CD1c-positive myeloid dendritic cell (primary cell): ENCODE measurements at regions not wholly inside any gene's neighbourhood (a gene's known extent, or its start where the extent isn't known, plus 50 kb on each side); places are given as distances from the start of the nearest gene placed in this dataset.
"Not testable (repeated sequence)": the region's sequence is repeated elsewhere in the genome, so short reads cannot be mapped to it uniquely, and the experiment has no call there.

Experiments
- DNase-seq: peaks from one replicate; pipeline ENCODE4 v3.0.0-alpha.2; 2016; ENCODE audit errors: extremely low spot score

- DNase-seq: no peak
Observed at GRCh38 chr1:177891809-177892208, 78.0 kb downstream of the SEC16B start.

- no peak for DNase-seq
Observed at GRCh38 chr1:177890479-177890878, 79.4 kb downstream of the SEC16B start.

GRCh38 chr1:177884479-177885021, 85.3 kb downstream of the SEC16B start:
- DNase-seq: no peak

DNA sequence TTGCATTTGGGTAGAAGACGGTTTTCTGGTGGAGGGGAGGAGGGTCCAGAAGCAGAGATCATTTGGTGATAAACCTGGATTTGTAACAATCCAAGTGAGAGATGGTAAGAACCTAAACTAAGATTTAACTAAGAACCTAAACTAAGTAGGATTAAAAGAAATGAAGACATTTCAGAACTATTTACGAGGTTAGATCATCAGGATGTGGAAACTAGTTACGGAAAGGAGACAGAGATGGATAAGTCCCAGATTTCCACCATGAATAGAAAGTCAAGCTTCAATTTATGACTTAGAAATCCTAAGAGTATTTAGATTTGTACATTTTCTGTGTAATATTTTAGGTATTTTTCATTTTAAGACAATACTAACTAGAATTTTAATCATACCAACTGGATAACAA, 86.3 kb downstream of the SEC16B start:
- no peak for DNase-seq

DNA sequence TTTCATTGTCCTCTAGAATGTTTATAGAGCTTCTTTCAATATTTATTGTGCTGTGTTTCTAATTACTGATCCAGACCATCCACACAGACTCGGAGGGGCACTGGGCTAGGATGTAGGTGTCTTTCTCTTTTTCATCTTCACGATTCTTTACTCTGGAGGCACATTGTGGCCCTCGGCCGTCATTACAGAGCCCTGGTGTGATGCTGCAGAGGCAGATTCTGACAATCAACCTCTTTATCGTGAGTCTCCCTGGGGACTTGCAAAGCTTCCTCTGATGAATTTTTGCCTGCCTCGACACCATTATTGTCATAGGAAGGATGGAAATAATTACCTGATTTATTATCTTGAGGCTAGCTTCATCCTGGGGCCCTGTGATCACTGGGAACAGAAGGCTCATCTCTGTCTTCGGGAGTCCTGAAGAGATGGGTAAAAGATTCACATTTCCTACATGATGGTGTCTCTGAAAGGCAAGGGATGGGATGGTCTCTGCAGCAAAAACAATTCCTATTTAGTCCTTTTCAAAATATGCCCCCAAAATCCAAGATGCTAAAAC, 89.4 kb downstream of the SEC16B start:
- DNase-seq: no peak

GRCh38 chr1:177877086-177877485, 92.8 kb downstream of the SEC16B start:
- no peak for DNase-seq

DNA sequence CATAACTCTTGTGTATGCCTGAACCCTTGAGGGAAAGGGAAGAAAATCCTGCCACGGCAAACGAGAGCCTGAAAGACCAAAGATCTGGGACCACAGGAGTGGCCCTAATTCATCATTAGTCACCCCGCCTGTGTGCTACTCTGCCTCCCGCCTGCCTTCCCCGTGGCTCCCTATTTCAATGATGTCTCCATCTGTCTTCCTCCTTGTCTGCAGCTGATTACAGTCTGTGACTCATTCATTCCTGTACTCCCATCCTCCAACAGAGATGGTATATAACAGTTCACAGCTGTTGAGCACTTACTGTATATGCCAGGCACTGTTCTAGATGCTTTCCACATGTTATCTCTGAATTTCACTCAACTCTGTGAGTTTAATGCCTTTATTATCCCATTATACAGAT, 96.6 kb downstream of the SEC16B start:
- DNase-seq: no peak

DNA sequence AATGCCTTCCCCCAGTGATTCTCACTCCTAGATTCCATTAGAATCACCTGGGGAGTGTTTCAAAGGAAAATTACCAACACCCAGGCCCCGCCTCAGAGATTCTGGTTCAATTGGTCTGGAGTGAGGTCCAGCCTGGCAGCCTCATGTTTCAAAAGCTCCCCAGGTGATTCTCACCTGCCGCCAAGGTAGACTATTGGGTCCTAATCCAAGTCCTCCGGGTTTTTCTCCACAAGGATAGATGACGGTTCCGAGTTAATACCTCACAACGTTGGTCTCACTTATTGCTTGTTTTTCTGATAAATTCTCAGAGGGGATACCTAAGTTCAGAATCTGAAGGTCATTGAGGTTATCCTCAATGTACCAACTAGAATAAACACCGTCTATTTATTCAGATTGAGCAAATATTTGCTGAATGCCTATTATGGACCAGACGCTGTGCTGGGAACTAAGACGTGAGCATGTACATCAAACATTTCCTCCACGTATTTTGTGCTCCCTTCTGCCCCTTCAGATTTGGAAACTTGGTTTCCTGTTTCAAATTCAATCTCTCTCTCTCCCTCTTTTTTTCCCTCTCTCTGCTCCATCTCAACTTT, 97.5 kb downstream of the SEC16B start:
- DNase-seq: no peak

- DNase-seq: no peak
Observed at GRCh38 chr1:177871613-177872307, 98.1 kb downstream of the SEC16B start.

DNA sequence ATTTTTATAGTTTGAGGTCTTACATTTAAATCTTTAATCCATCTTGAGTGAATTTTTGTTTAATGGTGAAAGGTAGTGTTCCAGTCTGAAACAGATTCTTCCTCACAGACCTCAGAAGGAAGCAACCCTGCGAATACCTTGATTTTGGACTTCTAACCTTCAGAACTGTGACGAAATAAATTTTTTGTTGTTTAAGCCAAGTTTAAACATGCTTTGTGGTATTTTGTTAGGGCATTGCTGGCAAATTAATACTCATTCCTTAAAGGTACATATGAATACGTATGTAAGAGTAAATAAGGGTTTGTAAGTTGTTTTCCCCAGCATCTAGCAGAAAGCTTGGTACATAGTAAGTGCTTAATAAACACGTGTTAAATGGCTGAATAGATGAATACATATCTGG, 100.3 kb downstream of the SEC16B start:
- DNase-seq: no peak

DNA sequence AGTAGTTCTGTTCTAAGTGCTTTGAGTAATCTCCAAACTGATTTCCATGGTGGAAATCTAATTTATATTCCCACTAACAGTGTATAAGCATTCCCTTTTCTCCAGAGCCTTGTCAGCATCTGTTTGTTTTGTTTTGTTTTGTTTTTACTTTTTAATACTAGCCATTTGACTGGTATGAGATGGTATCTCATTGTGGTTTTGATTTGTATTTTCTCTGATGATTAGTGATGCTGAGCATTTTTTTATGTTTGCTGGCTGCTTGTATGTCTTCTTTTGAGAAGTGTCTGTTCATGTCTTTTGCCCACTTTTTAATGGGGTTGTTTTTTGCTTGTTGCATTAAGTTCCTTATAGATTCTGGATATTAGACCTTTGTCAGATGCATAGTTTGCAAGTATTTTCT, 100.8 kb downstream of the SEC16B start:
- DNase-seq: not testable (repeated sequence)

DNA sequence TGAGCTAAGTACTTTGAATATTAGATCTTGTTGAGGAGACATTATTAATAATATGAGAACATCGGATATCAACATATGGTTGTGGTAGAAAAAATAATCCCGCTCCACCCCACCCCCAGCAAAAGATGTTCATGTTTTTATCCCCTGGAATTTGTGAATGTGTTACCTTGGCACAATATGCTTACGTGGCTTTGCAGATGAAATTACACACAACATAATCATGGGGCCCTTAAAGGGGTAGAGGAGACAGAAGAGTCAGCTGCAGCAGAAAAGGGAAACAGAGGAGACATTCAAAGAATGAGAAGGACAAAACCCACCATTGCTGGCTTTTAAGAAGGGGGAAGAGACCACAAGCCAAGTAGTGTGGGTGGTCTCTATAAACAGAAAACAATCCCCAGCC, 104.1 kb downstream of the SEC16B start:
- DNase-seq: no peak

GRCh38 chr1:177864538-177865305, 105.1 kb downstream of the SEC16B start:
- no peak for DNase-seq

DNA sequence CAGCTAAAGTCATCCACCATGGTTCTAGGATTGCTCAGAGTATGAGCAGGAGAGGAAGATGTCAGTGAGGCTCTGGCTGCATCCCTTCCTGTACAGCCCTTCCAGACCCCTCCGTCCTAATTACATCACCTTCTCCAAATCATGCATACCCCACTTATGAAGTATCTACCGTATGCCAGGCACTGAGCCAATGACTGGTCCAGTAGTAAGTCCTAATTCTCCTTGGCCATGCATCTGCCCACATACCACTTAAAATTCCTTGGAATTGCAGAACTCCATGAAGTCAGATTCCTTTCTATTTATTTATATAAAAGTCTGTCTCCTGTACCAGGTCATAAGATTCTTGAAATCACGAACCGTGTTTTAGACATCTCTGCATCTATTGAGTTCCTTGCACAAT, 106.1 kb downstream of the SEC16B start:
- DNase-seq: no peak

- DNase-seq: no peak
Observed at GRCh38 chr1:177862916-177863315, 106.9 kb downstream of the SEC16B start.

GRCh38 chr1:177859572-177859971, 110.3 kb downstream of the SEC16B start:
- DNase-seq: no peak

GRCh38 chr1:177858332-177858821, 111.5 kb downstream of the SEC16B start:
- DNase-seq: no peak

DNA sequence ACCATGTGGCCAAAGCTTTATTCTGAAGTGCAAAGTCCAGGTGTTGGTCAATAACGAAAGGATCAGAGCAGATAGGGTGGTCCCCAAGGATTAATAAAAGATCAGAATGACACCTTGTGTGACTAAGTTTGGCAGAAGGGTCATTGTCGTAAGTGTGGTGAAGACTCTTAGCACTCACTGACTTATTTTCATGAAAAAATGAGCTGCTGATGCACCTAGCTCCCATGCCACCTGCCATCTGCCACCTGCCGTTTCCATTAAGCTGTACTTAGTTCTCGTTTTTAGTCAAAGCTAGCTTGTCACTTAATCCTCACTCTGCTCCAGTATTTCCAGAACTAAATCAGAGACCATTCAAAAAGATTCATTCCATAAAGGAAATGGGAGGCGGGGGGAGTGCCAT, 112.6 kb downstream of the SEC16B start:
- DNase-seq: no peak

DNA sequence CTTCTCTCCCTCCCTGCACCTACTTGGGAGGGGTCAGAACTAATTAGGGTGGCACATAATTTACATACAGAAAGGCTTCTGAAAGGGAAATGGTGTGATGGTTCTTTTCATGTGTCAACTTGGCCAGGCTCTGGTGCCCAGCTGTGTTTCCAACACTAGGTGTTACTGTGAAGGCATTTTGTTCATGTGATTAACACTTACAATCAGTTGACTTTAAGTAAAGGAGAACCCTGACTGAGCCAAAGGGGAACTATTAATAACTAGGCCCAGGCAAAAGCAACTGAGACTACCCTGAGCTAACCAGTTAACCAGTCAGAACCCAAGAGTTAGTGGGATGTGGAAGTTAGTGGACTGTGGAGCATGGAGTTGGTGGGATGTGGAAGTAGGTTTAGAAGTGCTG, 114.9 kb downstream of the SEC16B start:
- no peak for DNase-seq

DNA sequence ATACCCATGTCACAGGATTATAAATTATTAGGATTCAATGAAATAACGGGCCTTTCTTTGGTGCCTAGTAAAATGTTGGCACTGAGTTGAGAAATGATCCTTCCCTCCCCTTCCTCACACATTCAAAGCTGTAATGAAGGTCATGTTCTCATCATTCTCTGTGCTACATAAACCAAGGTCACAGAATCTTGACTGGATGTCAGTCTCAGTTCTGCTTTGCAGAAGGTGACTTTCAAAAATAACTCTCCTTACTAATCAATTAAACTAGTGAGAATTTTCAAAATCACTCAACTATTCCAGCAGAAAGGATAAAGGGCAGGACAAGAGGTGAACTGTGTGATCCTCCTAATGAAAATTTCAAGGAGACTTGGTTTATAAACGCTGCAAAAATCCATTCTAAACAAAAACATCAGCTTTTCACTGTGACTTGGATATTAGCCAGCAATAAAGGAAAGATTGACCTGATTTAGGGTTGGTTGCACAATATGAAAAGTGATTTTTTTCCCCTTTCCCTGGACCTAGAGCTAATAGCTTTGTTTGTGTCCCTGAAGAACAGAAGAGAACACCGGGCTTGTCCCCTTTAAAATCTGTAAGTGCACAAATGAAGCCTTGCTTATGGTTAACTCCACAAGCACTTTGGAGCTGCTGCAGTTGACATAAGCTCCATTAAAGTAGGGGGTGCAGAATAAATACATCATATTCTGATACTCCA, 120.1 kb downstream of the SEC16B start:
- no peak for DNase-seq

DNA sequence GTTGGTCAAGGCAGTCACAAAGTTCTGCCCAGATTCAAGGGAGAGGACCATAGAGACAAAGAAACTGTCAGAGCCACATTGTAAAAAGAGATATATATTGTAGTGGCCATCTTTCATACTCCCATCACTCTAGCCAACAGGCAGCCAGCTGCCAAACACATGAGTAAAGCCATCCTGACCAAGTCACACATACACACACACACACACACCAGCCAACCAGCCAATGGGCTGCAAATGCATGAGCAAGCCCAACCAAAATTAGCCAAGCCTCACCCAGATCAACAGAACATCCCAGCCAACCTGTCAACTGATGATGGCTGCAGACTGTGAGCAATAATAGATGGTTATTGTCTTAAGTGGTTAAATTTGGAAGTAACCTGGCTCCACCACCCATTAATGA, 120.7 kb downstream of the SEC16B start:
- DNase-seq: no peak

GRCh38 chr1:177848577-177848976, 121.3 kb downstream of the SEC16B start:
- no peak for DNase-seq
